ENCODE measurements at regions not wholly inside any gene's neighbourhood (a gene's known extent, or its start where the extent isn't known, plus 50 kb on each side); places are given as distances from the start of the nearest gene placed in this dataset.

DNA sequence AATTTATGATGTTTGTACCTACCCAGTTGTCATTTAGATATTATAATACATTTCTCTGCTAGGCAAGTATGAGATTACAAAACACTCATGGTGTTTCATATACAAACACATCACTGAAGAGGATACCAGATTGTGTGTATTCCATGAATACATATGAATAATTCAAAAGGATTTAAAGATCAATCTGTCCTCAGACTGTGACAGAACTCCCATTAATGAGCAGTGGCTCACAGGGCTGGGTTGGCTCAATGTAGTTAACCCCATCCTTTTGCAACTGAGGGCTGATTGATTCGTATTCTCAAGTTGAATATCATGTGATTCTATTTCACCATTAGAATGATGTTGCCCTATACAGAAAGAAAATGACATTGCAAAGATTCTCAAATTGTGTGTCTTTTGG lies 79.6 kb upstream of the SPANXN2 start:
- Histone ChIP-seq H3K27ac (no peak overlapping the region), H3K27me3 (no peaks in the 10 kb centered on the region), H3K36me3 (no peaks in the 10 kb centered on the region), H3K4me1 (no peaks in the 10 kb centered on the region), H3K4me3 (no peak overlapping the region), H3K9me3 (no peaks in the 10 kb centered on the region)
- WGBS, 2 donors, result 67 to 81% methylated on average over 1 of the region's 1 CpG
- no peak for ATAC-seq
- intact Hi-C loops (cut with DNase I), result no loop called here
- TF ChIP-seq, protein P1, sequence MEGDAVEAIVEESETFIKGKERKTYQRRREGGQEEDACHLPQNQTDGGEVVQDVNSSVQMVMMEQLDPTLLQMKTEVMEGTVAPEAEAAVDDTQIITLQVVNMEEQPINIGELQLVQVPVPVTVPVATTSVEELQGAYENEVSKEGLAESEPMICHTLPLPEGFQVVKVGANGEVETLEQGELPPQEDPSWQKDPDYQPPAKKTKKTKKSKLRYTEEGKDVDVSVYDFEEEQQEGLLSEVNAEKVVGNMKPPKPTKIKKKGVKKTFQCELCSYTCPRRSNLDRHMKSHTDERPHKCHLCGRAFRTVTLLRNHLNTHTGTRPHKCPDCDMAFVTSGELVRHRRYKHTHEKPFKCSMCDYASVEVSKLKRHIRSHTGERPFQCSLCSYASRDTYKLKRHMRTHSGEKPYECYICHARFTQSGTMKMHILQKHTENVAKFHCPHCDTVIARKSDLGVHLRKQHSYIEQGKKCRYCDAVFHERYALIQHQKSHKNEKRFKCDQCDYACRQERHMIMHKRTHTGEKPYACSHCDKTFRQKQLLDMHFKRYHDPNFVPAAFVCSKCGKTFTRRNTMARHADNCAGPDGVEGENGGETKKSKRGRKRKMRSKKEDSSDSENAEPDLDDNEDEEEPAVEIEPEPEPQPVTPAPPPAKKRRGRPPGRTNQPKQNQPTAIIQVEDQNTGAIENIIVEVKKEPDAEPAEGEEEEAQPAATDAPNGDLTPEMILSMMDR (IDR thresholded peaks at IDR 0.05), result no peak
- DNase-seq, result no peak

DNA sequence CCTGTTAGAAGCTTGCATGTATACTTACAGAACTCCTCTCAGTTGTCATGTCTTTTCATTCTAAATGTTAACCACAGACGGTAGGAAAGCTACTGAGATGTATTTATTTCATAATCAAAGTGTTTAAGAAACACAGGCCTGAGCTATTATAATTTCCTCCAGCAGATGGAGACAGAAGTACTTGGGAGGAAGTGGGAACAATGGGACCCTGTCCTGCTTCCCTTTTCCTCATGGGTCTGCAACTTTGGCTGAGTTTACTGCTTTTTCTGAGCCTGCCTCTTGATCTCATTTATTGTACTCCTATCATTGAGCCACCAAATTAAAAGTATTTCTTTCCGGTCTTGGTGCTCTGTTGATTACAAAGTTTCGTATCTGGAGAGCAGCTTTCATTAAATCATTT lies 67.7 kb upstream of the SPANXN2 start:
- H3K27ac ChIP-seq, result no peak overlapping the region
- 55 to 60% methylated on average over 3 of the region's 3 CpGs for WGBS, 2 donors
- H3K4me3 ChIP-seq, result no peak overlapping the region
- H3K27me3 ChIP-seq, result no peaks in the 10 kb centered on the region
- H3K9me3 ChIP-seq, result no peaks in the 10 kb centered on the region
- no peaks in the 10 kb centered on the region for H3K36me3 ChIP-seq
- H3K4me1 ChIP-seq, result no peaks in the 10 kb centered on the region
- TF ChIP-seq, protein P1 (IDR thresholded peaks at IDR 0.05), result peak in 1 of 9 donors; percentile 33
- no peak for DNase-seq
- intact Hi-C loops (cut with DNase I), result no loop called here
- ATAC-seq, result no peak

DNA sequence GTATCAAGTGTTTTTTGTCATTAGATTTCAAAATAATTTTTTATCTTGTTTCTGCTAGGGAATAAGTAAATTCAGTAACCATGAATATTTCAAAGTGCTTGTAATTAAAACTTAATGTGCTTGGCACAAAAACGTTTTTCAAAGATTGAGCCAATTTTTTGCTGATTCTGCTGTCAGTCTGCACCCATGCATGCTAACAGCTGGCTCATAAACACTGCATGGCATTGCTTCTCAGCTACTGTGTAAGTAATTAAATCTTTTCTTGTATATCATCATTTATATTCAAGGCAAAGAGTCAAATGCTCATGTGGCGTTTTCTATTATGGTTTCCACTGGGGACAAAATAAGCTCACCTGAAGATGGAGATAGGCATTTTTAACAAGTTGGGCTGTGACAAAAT lies 66.8 kb upstream of the SPANXN2 start:
- Histone ChIP-seq H3K27ac (no peak overlapping the region), H3K4me1 (no peaks in the 10 kb centered on the region), H3K9me3 (no peaks in the 10 kb centered on the region), H3K4me3 (no peak overlapping the region), H3K36me3 (no peaks in the 10 kb centered on the region), H3K27me3 (no peaks in the 10 kb centered on the region)
- 51 to 61% methylated on average over 2 of the region's 2 CpGs for WGBS, 2 donors
- ATAC-seq, result no peak
- TF ChIP-seq, protein P1 (IDR thresholded peaks at IDR 0.05), result no peak
- no peak for DNase-seq
- intact Hi-C loops (cut with DNase I), result no loop called here

DNA sequence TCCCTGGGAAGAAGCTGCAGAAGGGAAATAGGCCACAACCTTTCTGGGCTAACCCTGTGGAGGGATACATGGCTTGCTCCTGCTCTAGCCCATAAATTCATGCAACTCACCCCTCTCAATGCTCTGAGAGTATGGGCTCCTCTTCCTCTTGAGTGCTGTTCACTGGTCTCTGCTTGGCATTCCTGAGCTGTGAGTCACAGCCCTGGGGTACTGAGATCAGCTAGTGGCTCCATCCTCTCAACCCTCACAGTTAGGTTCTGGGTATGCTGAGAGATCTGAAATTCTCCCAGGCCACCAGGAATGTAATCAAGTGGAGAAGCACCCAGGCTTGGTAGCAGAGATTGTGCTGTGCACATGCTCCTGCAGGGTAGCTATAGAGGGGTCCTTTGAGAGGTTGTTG lies 60.6 kb upstream of the SPANXN2 start:
- H3K4me1 ChIP-seq, result no peaks in the 10 kb centered on the region
- no peaks in the 10 kb centered on the region for H3K27me3 ChIP-seq
- no peak overlapping the region for H3K4me3 ChIP-seq
- DNase-seq (no peak), ATAC-seq (no peak)
- no peaks in the 10 kb centered on the region for H3K36me3 ChIP-seq
- intact Hi-C loops (cut with DNase I), result no loop called here
- H3K27ac ChIP-seq, result no peak overlapping the region
- H3K9me3 ChIP-seq, result peaks cover 0 to 8% (median 0%) of the 10 kb centered on the region in 11 donors
- TF ChIP-seq, protein P1 (IDR thresholded peaks at IDR 0.05), result no peak

Measured in heart right ventricle (tissue), 16 donors.